GM23338 (cell line): ENCODE measurements at regions not wholly inside any gene's neighbourhood (a gene's known extent, or its start where the extent isn't known, plus 50 kb on each side); places are given as distances from the start of the nearest gene placed in this dataset.

Experiments used
- ATAC-seq: fragments of 200-7000 bp; cut with Tn5 transposase; 3 replicates; pipeline ENCODE4 v1.9.1; 2020
- DNase-seq: peaks from one replicate; pipeline ENCODE4 v3.0.0-alpha.2; 2015; ENCODE audit warnings: low spot score
- H2AFZ ChIP-seq: fragments of 200-600 bp; sonication (generic); 2 replicates; pipeline ENCODE4 v1.8.0; 2016; ENCODE audit warnings: antibody characterized with exemption, mild to moderate bottlenecking, moderate library complexity
- H3F3A ChIP-seq: fragments of 200-600 bp; sonication (generic); replicated peaks from 2 replicates; pipeline ENCODE4 v1.8.0; 2017; ENCODE audit warnings: antibody characterized with exemption, mixed run types, low read depth
- H3K27ac ChIP-seq: fragments of 200-600 bp; sonication (generic); 2 replicates; pipeline ENCODE4 v1.6.1; 2016; ENCODE audit warnings: low read depth
- H3K27me3 ChIP-seq: fragments of 200-600 bp; sonication (generic); 2 replicates; pipeline ENCODE4 v1.8.0; 2016; ENCODE audit warnings: mild to moderate bottlenecking, mixed run types, moderate library complexity; ENCODE audit not compliant: insufficient read depth
- H3K36me3 ChIP-seq: fragments of 200-600 bp; sonication (generic); 2 replicates; pipeline ENCODE4 v1.8.0; 2016; ENCODE audit warnings: mild to moderate bottlenecking; ENCODE audit not compliant: insufficient read depth
- H3K4me1 ChIP-seq: fragments of 200-600 bp; sonication (generic); 2 replicates; pipeline ENCODE4 v1.8.0; 2016; ENCODE audit warnings: mild to moderate bottlenecking, moderate library complexity; ENCODE audit not compliant: insufficient read depth
- H3K4me2 ChIP-seq: fragments of 200-600 bp; sonication (generic); 2 replicates; pipeline ENCODE4 v1.7.1; 2017; ENCODE audit warnings: mixed run types
- H3K4me3 ChIP-seq: fragments of 200-600 bp; sonication (generic); 2 replicates; pipeline ENCODE4 v1.6.1; 2016; ENCODE audit warnings: mixed run types
- H3K79me2 ChIP-seq: fragments of 200-600 bp; sonication (generic); replicated peaks from 2 replicates; pipeline ENCODE4 v1.8.0; 2017; ENCODE audit warnings: mild to moderate bottlenecking; ENCODE audit not compliant: insufficient read depth
- H3K9me2 ChIP-seq: fragments of 200-600 bp; sonication (generic); 2 replicates; pipeline ENCODE4 v1.8.0; 2017; ENCODE audit not compliant: insufficient read depth
- H4K20me1 ChIP-seq: fragments of 200-600 bp; sonication (generic); replicated peaks from 2 replicates; pipeline ENCODE4 v1.8.0; 2017; ENCODE audit warnings: mild to moderate bottlenecking; ENCODE audit not compliant: insufficient read depth
- H3K27ac Mint-ChIP-seq: 2 replicates; pipeline ENCODE4 v1.8.0; 2020; ENCODE audit warnings: inconsistent platforms, mild to moderate bottlenecking, moderate library complexity, mixed read lengths
- H3K27me3 Mint-ChIP-seq: 3 replicates; pipeline ENCODE4 v1.8.0; 2022; ENCODE audit warnings: low read depth, mild to moderate bottlenecking, moderate library complexity, mixed read lengths, inconsistent platforms; ENCODE audit not compliant: insufficient read depth, poor library complexity
- H3K36me3 Mint-ChIP-seq: 3 replicates; pipeline ENCODE4 v1.8.0; 2021; ENCODE audit warnings: low read depth, mild to moderate bottlenecking, inconsistent platforms, moderate library complexity, mixed read lengths
- H3K4me1 Mint-ChIP-seq: 3 replicates; pipeline ENCODE4 v1.8.0; 2020; ENCODE audit warnings: mild to moderate bottlenecking, inconsistent platforms, mixed read lengths
- H3K4me3 Mint-ChIP-seq: 3 replicates; pipeline ENCODE4 v1.8.0; 2021; ENCODE audit warnings: moderate library complexity, mild to moderate bottlenecking, inconsistent platforms, mixed read lengths
- H3K9me3 Mint-ChIP-seq: 3 replicates; pipeline ENCODE4 v1.8.0; 2020; ENCODE audit warnings: moderate library complexity, mild to moderate bottlenecking, inconsistent platforms, mixed read lengths
- CREB1 ChIP-seq: fragments of 250-450 bp; sonication (Bioruptor Pico); IDR thresholded peaks from 2 replicates; pipeline ENCODE4 v1.5.0; 2020; ENCODE audit warnings: low read depth, mild to moderate bottlenecking, moderate library complexity
- EZH2 ChIP-seq: fragments of 200-600 bp; sonication (generic); IDR thresholded peaks from one replicate; pipeline ENCODE4 v1.8.0; 2017; ENCODE audit warnings: antibody characterized with exemption, mild to moderate bottlenecking, low read depth; ENCODE audit not compliant: unreplicated experiment
- EZH2phosphoT487 ChIP-seq: fragments of 200-600 bp; sonication (generic); IDR thresholded peaks from one replicate; pipeline ENCODE4 v1.8.1; 2018; ENCODE audit warnings: antibody characterized with exemption; ENCODE audit not compliant: unreplicated experiment
- JUNB ChIP-seq: IDR thresholded peaks from one replicate; pipeline ENCODE4 v1.6.1; 2016; ENCODE audit warnings: antibody characterized with exemption; ENCODE audit not compliant: unreplicated experiment
- NANOG ChIP-seq: IDR thresholded peaks from 2 replicates; pipeline ENCODE4 v1.6.1; 2016; ENCODE audit warnings: antibody characterized with exemption, borderline replicate concordance
- POLR2AphosphoS5 ChIP-seq: IDR thresholded peaks from 2 replicates; pipeline ENCODE4 v1.6.1; 2016; ENCODE audit warnings: antibody characterized with exemption, low read depth
- STAT1 ChIP-seq: IDR thresholded peaks from one replicate; pipeline ENCODE4 v1.6.1; 2016; ENCODE audit warnings: antibody characterized with exemption; ENCODE audit not compliant: unreplicated experiment
- ZNF114 ChIP-seq: fragments of 250-450 bp; sonication (Bioruptor Pico); IDR thresholded peaks from 2 replicates; pipeline ENCODE4 v1.5.0; 2020; ENCODE audit warnings: mild to moderate bottlenecking, moderate library complexity
- ZNF331 ChIP-seq: fragments of 250-450 bp; sonication (Bioruptor Pico); IDR thresholded peaks from 2 replicates; pipeline ENCODE4 v1.5.0; 2020; ENCODE audit warnings: low read depth, mild to moderate bottlenecking, moderate library complexity
- TF ChIP-seq, protein P1 (sequence below): fragments of 250-450 bp; sonication (Bioruptor Pico); IDR thresholded peaks from 2 replicates; pipeline ENCODE4 v1.5.0; 2020; ENCODE audit warnings: mild to moderate bottlenecking, moderate library complexity
- TF ChIP-seq, protein P2 (sequence below), 2 experiments: fragments of 200-600 bp in 1 of 2; sonication (generic) in 1 of 2; conservative IDR thresholded peaks; 2 replicates each; pipeline versions ENCODE4 v1.5.1 to v1.6.1; 2016 to 2017; ENCODE audit warnings: antibody characterized with exemption in 2 of 2, low read depth in 2 of 2, mild to moderate bottlenecking in 2 of 2, moderate library complexity in 1 of 2
- TF ChIP-seq, protein P3 (sequence below): IDR thresholded peaks from one replicate; pipeline ENCODE4 v1.6.1; 2018; ENCODE audit warnings: antibody characterized with exemption; ENCODE audit not compliant: unreplicated experiment

DNA sequence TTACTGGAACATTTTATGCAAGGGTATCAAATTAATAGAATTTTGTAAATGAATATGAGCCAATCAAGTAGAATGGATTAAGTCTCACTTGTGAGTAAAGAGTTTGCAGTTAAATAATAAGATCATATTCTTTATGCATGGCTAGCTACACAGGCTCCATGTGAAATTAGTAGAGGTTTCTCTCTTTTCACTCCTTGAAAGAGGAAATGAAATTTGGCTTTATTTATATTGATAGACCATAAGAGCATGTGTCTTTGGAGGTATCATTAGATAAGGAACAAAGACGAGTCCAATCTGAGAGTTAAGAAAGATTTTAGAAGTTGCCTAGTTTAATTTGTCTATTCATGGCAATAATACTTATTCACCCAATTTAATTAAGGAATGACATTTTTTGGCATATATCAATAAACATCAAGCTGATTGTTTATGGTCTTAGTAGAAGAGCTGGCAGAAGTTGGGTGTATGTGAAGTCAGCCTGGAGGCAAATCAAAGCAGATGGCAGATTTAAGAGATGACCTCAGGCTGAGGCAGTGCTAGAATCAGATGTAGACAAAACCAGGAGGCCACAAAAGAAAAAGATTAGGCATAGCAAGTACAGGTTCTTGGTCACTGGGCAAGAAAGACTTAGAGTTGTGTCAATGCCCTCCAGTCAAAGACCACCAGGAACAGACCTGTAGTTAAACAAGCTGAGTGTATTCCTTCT, 406.5 kb upstream of the ARHGEF26 start (continued):
- TF ChIP-seq, protein P1, sequence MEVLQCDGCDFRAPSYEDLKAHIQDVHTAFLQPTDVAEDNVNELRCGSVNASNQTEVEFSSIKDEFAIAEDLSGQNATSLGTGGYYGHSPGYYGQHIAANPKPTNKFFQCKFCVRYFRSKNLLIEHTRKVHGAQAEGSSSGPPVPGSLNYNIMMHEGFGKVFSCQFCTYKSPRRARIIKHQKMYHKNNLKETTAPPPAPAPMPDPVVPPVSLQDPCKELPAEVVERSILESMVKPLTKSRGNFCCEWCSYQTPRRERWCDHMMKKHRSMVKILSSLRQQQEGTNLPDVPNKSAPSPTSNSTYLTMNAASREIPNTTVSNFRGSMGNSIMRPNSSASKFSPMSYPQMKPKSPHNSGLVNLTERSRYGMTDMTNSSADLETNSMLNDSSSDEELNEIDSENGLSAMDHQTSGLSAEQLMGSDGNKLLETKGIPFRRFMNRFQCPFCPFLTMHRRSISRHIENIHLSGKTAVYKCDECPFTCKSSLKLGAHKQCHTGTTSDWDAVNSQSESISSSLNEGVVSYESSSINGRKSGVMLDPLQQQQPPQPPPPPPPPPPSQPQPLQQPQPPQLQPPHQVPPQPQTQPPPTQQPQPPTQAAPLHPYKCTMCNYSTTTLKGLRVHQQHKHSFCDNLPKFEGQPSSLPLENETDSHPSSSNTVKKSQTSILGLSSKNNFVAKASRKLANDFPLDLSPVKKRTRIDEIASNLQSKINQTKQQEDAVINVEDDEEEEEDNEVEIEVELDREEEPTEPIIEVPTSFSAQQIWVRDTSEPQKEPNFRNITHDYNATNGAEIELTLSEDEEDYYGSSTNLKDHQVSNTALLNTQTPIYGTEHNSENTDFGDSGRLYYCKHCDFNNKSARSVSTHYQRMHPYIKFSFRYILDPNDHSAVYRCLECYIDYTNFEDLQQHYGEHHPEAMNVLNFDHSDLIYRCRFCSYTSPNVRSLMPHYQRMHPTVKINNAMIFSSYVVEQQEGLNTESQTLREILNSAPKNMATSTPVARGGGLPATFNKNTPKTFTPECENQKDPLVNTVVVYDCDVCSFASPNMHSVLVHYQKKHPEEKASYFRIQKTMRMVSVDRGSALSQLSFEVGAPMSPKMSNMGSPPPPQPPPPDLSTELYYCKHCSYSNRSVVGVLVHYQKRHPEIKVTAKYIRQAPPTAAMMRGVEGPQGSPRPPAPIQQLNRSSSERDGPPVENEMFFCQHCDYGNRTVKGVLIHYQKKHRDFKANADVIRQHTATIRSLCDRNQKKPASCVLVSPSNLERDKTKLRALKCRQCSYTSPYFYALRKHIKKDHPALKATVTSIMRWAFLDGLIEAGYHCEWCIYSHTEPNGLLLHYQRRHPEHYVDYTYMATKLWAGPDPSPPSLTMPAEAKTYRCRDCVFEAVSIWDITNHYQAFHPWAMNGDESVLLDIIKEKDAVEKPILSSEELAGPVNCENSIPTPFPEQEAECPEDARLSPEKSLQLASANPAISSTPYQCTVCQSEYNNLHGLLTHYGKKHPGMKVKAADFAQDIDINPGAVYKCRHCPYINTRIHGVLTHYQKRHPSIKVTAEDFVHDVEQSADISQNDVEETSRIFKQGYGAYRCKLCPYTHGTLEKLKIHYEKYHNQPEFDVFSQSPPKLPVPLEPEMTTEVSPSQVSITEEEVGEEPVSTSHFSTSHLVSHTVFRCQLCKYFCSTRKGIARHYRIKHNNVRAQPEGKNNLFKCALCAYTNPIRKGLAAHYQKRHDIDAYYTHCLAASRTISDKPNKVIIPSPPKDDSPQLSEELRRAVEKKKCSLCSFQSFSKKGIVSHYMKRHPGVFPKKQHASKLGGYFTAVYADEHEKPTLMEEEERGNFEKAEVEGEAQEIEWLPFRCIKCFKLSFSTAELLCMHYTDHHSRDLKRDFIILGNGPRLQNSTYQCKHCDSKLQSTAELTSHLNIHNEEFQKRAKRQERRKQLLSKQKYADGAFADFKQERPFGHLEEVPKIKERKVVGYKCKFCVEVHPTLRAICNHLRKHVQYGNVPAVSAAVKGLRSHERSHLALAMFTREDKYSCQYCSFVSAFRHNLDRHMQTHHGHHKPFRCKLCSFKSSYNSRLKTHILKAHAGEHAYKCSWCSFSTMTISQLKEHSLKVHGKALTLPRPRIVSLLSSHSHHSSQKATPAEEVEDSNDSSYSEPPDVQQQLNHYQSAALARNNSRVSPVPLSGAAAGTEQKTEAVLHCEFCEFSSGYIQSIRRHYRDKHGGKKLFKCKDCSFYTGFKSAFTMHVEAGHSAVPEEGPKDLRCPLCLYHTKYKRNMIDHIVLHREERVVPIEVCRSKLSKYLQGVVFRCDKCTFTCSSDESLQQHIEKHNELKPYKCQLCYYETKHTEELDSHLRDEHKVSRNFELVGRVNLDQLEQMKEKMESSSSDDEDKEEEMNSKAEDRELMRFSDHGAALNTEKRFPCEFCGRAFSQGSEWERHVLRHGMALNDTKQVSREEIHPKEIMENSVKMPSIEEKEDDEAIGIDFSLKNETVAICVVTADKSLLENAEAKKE, result no peak
- TF ChIP-seq JUNB (no peak), STAT1 (no peak), ZNF331 (CRISPR knock-in tag) (no peak), EZH2 (no peak), ZNF114 (CRISPR knock-in tag) (no peak), NANOG (no peak)

DNA sequence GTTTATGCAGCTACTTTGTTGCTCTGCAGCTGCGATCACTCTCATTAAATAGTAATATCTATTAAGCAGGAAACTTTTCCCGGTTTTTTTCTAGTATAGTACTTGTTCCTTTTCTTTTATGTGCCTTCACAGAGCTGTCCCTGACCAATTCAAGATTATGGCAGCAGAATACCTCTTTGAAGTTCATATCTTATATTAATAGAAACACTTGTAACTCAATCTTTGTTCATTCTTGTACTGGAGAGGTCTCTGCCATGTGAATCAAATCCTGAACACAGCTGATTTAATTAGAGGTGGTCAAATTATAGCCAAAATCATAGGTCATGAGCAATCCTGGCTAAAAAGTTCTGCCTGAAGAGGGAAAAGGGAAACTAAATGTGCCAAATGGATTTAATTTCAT, 399.0 kb upstream of the ARHGEF26 start:
- no peaks in the 10 kb centered on the region for H3K36me3 ChIP-seq
- 0 out of 2 replicates have a peak, but pooled peaks cover 5% of the 10 kb centered on the region for H3K4me1 ChIP-seq
- no peak for DNase-seq
- no peak for ATAC-seq
- Mint-ChIP-seq H3K27ac (no peak overlapping the region), H3K9me3 (no peaks in the 10 kb centered on the region; the same call in 2 of the 3 replicates), H3K4me3 (no peak overlapping the region), H3K27me3 (peaks cover 3% of the 10 kb centered on the region), H3K4me1 (no peaks in the 10 kb centered on the region; the same call in 2 of the 3 replicates), H3K36me3 (no peaks in the 10 kb centered on the region)
- H3F3A ChIP-seq, result no peaks in the 10 kb centered on the region
- H3K9me2 ChIP-seq, result no peaks in the 10 kb centered on the region
- no peaks in the 10 kb centered on the region for H3K27me3 ChIP-seq
- no peaks in the 10 kb centered on the region for H4K20me1 ChIP-seq
- no peaks in the 10 kb centered on the region for H3K79me2 ChIP-seq
- no peak overlapping the region for H3K4me2 ChIP-seq
- H3K4me3 ChIP-seq, result no peak overlapping the region
- H2AFZ ChIP-seq, result 0 out of 2 replicates have a peak overlapping the region, but pooled peaks have one; percentile 49
- H3K27ac ChIP-seq, result no peak overlapping the region
- TF ChIP-seq CREB1 (CRISPR knock-in tag) (no peak), ZNF331 (CRISPR knock-in tag) (no peak), EZH2 (no peak), NANOG (no peak), POLR2AphosphoS5 (no peak), EZH2phosphoT487 (no peak), JUNB (no peak), ZNF114 (CRISPR knock-in tag) (no peak)
- TF ChIP-seq, protein P2, sequence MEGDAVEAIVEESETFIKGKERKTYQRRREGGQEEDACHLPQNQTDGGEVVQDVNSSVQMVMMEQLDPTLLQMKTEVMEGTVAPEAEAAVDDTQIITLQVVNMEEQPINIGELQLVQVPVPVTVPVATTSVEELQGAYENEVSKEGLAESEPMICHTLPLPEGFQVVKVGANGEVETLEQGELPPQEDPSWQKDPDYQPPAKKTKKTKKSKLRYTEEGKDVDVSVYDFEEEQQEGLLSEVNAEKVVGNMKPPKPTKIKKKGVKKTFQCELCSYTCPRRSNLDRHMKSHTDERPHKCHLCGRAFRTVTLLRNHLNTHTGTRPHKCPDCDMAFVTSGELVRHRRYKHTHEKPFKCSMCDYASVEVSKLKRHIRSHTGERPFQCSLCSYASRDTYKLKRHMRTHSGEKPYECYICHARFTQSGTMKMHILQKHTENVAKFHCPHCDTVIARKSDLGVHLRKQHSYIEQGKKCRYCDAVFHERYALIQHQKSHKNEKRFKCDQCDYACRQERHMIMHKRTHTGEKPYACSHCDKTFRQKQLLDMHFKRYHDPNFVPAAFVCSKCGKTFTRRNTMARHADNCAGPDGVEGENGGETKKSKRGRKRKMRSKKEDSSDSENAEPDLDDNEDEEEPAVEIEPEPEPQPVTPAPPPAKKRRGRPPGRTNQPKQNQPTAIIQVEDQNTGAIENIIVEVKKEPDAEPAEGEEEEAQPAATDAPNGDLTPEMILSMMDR (conservative IDR thresholded peaks at IDR 0.05; ENCODE audit: low read depth in 2 of 2), result no peak
- TF ChIP-seq, protein P3, sequence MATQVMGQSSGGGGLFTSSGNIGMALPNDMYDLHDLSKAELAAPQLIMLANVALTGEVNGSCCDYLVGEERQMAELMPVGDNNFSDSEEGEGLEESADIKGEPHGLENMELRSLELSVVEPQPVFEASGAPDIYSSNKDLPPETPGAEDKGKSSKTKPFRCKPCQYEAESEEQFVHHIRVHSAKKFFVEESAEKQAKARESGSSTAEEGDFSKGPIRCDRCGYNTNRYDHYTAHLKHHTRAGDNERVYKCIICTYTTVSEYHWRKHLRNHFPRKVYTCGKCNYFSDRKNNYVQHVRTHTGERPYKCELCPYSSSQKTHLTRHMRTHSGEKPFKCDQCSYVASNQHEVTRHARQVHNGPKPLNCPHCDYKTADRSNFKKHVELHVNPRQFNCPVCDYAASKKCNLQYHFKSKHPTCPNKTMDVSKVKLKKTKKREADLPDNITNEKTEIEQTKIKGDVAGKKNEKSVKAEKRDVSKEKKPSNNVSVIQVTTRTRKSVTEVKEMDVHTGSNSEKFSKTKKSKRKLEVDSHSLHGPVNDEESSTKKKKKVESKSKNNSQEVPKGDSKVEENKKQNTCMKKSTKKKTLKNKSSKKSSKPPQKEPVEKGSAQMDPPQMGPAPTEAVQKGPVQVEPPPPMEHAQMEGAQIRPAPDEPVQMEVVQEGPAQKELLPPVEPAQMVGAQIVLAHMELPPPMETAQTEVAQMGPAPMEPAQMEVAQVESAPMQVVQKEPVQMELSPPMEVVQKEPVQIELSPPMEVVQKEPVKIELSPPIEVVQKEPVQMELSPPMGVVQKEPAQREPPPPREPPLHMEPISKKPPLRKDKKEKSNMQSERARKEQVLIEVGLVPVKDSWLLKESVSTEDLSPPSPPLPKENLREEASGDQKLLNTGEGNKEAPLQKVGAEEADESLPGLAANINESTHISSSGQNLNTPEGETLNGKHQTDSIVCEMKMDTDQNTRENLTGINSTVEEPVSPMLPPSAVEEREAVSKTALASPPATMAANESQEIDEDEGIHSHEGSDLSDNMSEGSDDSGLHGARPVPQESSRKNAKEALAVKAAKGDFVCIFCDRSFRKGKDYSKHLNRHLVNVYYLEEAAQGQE, result no peak
